Gastrocnemius medialis (tissue), 4 donors: ENCODE measurements at regions not wholly inside any gene's neighbourhood (a gene's known extent, or its start where the extent isn't known, plus 50 kb on each side); places are given as distances from the start of the nearest gene placed in this dataset.

Source experiments
- POLR2A ChIP-seq, 2 donors: fragments of 450-650 bp; IDR thresholded peaks; one replicate each; pipeline ENCODE4 v1.6.1; 2017; ENCODE audit warnings: antibody characterized with exemption in 2 of 2, mild to moderate bottlenecking in 2 of 2, moderate library complexity in 2 of 2
- TF ChIP-seq, protein P1 (sequence below), 5 experiments: fragments of 450-650 bp in 3 of 5; fragments of 200-600 bp in 2 of 5; sonication (generic) in 2 of 5; IDR thresholded peaks in 4 of 5; conservative IDR thresholded peaks in 1 of 5; 1 replicate in 4 of 5; 2 replicates in 1 of 5; pipeline ENCODE4 v1.5.1; 2016 to 2019; ENCODE audit warnings: antibody characterized with exemption in 5 of 5, mild to moderate bottlenecking in 3 of 5, moderate library complexity in 3 of 5

- TF ChIP-seq, protein P1, sequence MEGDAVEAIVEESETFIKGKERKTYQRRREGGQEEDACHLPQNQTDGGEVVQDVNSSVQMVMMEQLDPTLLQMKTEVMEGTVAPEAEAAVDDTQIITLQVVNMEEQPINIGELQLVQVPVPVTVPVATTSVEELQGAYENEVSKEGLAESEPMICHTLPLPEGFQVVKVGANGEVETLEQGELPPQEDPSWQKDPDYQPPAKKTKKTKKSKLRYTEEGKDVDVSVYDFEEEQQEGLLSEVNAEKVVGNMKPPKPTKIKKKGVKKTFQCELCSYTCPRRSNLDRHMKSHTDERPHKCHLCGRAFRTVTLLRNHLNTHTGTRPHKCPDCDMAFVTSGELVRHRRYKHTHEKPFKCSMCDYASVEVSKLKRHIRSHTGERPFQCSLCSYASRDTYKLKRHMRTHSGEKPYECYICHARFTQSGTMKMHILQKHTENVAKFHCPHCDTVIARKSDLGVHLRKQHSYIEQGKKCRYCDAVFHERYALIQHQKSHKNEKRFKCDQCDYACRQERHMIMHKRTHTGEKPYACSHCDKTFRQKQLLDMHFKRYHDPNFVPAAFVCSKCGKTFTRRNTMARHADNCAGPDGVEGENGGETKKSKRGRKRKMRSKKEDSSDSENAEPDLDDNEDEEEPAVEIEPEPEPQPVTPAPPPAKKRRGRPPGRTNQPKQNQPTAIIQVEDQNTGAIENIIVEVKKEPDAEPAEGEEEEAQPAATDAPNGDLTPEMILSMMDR (IDR thresholded peaks at IDR 0.05 in 4 of 5, conservative IDR thresholded peaks at IDR 0.05 in 1 of 5), result no peak
- TF ChIP-seq POLR2A (IDR thresholded peaks at IDR 0.05), result no peak
Measured at GRCh38 chrX:39935411-39936064, 162.2 kb downstream of the BCOR start.
